ENCODE measurements at regions not wholly inside any gene's neighbourhood (a gene's known extent, or its start where the extent isn't known, plus 50 kb on each side); places are given as distances from the start of the nearest gene placed in this dataset.

GRCh38 chr11:69364921-69365320, 71.0 kb downstream of the MYEOV start:
- in situ Hi-C loops (cut with MboI; ENCODE audit: low sequenced_read_pairs), result no loop called here

- in situ Hi-C loops (cut with MboI; ENCODE audit: low sequenced_read_pairs), result no loop called here
Observed at GRCh38 chr11:69365558-69365957, 71.6 kb downstream of the MYEOV start.

- in situ Hi-C loops (cut with MboI; ENCODE audit: low sequenced_read_pairs), result no loop called here
Observed at GRCh38 chr11:69366591-69366990, 72.6 kb downstream of the MYEOV start.

- in situ Hi-C loops (cut with MboI; ENCODE audit: low sequenced_read_pairs), result no loop called here
Observed at GRCh38 chr11:69367211-69367964, 73.4 kb downstream of the MYEOV start.

- in situ Hi-C loops (cut with MboI; ENCODE audit: low sequenced_read_pairs), result no loop called here
Observed at GRCh38 chr11:69368119-69368880, 74.3 kb downstream of the MYEOV start.

GRCh38 chr11:69369210-69369825, 75.4 kb downstream of the MYEOV start:
- in situ Hi-C loops (cut with MboI; ENCODE audit: low sequenced_read_pairs), result no loop called here

- in situ Hi-C loops (cut with MboI; ENCODE audit: low sequenced_read_pairs), result no loop called here
Observed at GRCh38 chr11:69369945-69370344, 76.0 kb downstream of the MYEOV start.

GRCh38 chr11:69370984-69371709, 77.2 kb downstream of the MYEOV start:
- in situ Hi-C loops (cut with MboI; ENCODE audit: low sequenced_read_pairs), result no loop called here

GRCh38 chr11:69371731-69372588, 78.0 kb downstream of the MYEOV start:
- in situ Hi-C loops (cut with MboI; ENCODE audit: low sequenced_read_pairs), result no loop called here

- in situ Hi-C loops (cut with MboI; ENCODE audit: low sequenced_read_pairs), result no loop called here
Observed at GRCh38 chr11:69372589-69373250, 78.8 kb downstream of the MYEOV start.

- in situ Hi-C loops (cut with MboI; ENCODE audit: low sequenced_read_pairs), result no loop called here
Observed at GRCh38 chr11:69373251-69373635, 79.3 kb downstream of the MYEOV start.

- in situ Hi-C loops (cut with MboI; ENCODE audit: low sequenced_read_pairs), result no loop called here
Observed at GRCh38 chr11:69374110-69374945, 80.4 kb downstream of the MYEOV start.

GRCh38 chr11:69374946-69375310, 81.0 kb downstream of the MYEOV start:
- in situ Hi-C loops (cut with MboI; ENCODE audit: low sequenced_read_pairs), result no loop called here

- in situ Hi-C loops (cut with MboI; ENCODE audit: low sequenced_read_pairs), result no loop called here
Observed at GRCh38 chr11:69375316-69376154, 81.6 kb downstream of the MYEOV start.

GRCh38 chr11:69376155-69377028, 82.4 kb downstream of the MYEOV start:
- in situ Hi-C loops (cut with MboI; ENCODE audit: low sequenced_read_pairs), result no loop called here

- in situ Hi-C loops (cut with MboI; ENCODE audit: low sequenced_read_pairs), result no loop called here
Observed at GRCh38 chr11:69377029-69377952, 83.3 kb downstream of the MYEOV start.

All from HL-60/S4 treated with retinoic acid at 250 ng/mL for 4 days and 3 days (cell line).